ENCODE measurements at regions not wholly inside any gene's neighbourhood (a gene's known extent, or its start where the extent isn't known, plus 50 kb on each side); places are given as distances from the start of the nearest gene placed in this dataset.

DNA sequence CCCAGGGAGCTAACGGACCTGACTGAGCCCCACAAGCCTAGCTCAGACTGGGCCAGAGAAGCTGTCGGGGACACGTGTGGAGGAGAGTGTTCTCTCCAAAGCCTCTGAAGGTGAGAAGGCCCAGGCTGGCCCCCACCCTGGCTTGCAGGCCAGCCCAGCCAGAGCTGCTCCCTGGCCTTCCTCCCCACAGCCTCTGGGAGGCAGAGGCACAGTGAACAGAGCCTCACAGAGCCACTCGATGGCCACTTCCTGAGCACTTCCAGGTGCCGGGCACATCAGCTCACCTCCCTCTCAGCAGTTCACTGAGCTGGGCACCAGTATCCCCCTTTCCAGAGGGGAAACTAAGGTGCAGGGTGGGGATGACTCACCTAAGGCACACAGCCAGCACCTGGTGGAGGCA lies 109.4 kb upstream of the LINGO1 start:
- Histone ChIP-seq H3K9me3 (no peaks in the 10 kb centered on the region), H3K4me3 (no peak overlapping the region), H3K36me3 (no peaks in the 10 kb centered on the region), H3K4me1 (peaks cover 0 to 6% (median 0%) of the 10 kb centered on the region in 6 donors), H3K27ac (no peak overlapping the region), H3K27me3 (replicated peaks in 1 of 7) (peaks cover 0 to 52% (median 8%) of the 10 kb centered on the region in 7 donors)
- no peak for DNase-seq
- WGBS, 5 donors, result 56 to 83% (median 71%) methylated on average over 2 to 5 of the region's 5 CpGs
- TF ChIP-seq POLR2AphosphoS5 (IDR thresholded peaks at IDR 0.05) (no peak), POLR2A (IDR thresholded peaks at IDR 0.05) (no peak)
- TF ChIP-seq, protein P1, sequence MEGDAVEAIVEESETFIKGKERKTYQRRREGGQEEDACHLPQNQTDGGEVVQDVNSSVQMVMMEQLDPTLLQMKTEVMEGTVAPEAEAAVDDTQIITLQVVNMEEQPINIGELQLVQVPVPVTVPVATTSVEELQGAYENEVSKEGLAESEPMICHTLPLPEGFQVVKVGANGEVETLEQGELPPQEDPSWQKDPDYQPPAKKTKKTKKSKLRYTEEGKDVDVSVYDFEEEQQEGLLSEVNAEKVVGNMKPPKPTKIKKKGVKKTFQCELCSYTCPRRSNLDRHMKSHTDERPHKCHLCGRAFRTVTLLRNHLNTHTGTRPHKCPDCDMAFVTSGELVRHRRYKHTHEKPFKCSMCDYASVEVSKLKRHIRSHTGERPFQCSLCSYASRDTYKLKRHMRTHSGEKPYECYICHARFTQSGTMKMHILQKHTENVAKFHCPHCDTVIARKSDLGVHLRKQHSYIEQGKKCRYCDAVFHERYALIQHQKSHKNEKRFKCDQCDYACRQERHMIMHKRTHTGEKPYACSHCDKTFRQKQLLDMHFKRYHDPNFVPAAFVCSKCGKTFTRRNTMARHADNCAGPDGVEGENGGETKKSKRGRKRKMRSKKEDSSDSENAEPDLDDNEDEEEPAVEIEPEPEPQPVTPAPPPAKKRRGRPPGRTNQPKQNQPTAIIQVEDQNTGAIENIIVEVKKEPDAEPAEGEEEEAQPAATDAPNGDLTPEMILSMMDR (IDR thresholded peaks at IDR 0.05 in 8 of 11, conservative IDR thresholded peaks at IDR 0.05 in 3 of 11), result no peak
- intact Hi-C loops (cut with DNase I; ENCODE audit: low total_unique reads), result no loop called here

DNA sequence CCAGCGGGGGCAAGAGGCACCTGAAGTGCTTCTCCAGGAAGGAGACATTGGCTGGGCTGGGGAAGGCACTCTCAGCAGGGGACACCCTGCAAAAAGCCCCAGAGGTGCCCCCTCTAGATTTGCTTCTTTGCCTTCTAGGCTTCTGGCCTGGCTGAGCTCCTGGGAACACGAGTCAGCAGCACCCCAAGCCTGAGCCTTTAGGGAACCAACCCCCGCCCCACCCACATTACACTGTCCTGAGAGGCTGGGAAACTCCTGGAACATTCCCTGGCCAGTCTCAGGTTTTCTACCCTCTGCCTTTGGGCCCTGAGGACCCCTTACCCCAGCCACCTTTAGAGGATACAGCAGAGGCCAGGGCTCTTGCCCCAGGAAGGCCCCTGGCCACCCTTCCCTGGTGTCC lies 108.4 kb upstream of the LINGO1 start:
- no peak for TF ChIP-seq POLR2A (IDR thresholded peaks at IDR 0.05)
- TF ChIP-seq, protein P1 (IDR thresholded peaks at IDR 0.05 in 8 of 11, conservative IDR thresholded peaks at IDR 0.05 in 3 of 11), result no peak
- TF ChIP-seq POLR2AphosphoS5 (IDR thresholded peaks at IDR 0.05), result no peak
- intact Hi-C loops (cut with DNase I; ENCODE audit: low total_unique reads), result no loop called here
- Histone ChIP-seq H3K36me3 (no peaks in the 10 kb centered on the region), H3K27ac (no peak overlapping the region), H3K9me3 (no peaks in the 10 kb centered on the region), H3K27me3 (replicated peaks in 1 of 7) (peaks cover 0 to 52% (median 8%) of the 10 kb centered on the region in 7 donors), H3K4me1 (peaks cover 0 to 6% (median 0%) of the 10 kb centered on the region in 6 donors), H3K4me3 (no peak overlapping the region)
- no peak for DNase-seq
- WGBS, 5 donors, result 75 to 100% (median 85%) methylated on average over 1 to 3 of the region's 3 CpGs

DNA sequence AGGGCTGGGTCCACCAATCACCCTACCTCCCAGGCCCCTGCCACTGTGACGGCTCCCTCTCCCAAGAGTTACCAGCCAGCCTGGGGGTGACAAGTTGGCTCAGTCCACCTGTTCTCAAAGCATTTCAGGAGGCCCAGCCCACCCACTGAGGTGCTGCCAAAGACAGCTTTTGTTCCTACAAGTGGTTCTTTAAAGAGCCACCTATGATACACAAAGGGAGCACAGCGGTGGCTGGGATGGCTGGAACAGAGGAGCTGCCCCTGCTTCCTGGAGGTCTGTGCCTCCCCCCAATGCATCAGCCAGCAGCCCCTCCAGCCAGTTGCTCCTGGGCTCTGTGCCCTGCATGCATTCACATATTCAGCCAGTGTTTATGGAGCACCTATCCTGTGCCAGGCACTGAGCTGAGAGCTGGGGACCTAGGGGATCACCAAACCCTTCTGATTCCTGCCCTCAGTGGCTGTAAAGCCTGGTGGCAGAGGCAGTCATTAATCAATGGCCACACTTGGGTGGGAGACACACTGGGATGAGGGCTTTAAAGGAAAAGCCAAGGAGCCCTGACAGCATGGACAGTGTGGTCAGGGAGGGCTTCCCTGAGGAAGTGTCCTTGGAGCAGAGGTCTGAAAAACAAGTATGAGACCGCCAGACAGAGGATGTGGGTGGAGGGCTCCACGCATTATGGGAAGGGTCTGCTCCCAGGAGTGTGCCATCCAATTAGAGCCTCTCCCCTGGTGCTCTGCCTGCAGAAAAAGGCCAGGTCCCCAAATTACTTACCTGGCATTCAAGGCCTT lies 107.1 kb upstream of the LINGO1 start:
- Histone ChIP-seq H3K4me3 (no peak overlapping the region), H3K36me3 (no peaks in the 10 kb centered on the region), H3K9me3 (no peaks in the 10 kb centered on the region), H3K4me1 (peaks cover 0 to 6% (median 0%) of the 10 kb centered on the region in 6 donors), H3K27ac (no peak overlapping the region), H3K27me3 (replicated peaks in 1 of 7) (peaks cover 0 to 53% (median 8%) of the 10 kb centered on the region in 7 donors)
- WGBS, 5 donors, result 49 to 82% (median 51%) methylated on average over 3 to 4 of the region's 4 CpGs
- intact Hi-C loops (cut with DNase I; ENCODE audit: low total_unique reads), result no loop called here
- no peak for DNase-seq
- TF ChIP-seq, protein P1 (IDR thresholded peaks at IDR 0.05 in 8 of 11, conservative IDR thresholded peaks at IDR 0.05 in 3 of 11), result no peak
- TF ChIP-seq POLR2AphosphoS5 (IDR thresholded peaks at IDR 0.05) (no peak), POLR2A (IDR thresholded peaks at IDR 0.05) (no peak)

DNA sequence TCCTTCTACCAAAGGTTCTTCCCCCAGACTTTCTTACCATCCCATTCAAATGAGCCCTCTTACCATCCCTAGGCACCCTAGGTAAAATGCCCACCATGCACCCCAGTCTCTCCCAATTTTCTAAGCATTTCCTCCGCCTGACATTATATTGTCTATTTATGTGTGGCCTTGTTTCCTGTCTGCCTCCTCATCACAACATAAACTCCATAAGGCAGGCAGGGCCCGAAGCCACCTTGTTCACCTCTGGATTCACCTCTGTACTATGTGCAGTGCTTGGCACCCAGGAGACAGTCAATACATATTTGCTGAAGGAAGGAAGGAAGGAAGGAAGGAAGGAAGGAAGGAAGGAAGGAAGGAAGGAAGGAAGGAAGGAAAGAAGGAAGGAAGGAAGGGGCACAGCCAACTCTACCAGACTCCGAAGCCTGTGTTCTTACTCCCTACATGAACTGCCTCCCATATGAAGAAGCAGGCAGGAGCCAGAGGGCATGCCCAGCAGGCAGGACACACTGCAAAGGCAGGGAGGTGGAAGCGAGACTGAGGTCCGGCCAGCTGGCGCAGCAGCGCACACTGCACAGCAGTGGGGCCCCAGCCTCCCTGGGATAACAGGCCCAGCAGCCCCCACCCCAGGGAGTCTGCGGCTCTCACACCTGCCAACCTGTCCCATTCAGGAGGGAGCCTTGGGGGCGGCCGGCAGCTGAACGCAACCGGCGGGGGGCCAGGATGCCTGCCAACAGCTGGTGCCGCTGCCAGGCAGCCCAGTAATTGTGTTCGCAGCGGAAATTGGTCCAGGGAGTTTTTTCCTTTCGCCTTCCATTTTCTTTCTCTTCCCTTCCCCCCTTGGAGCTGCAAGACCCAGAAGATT lies 106.0 kb upstream of the LINGO1 start:
- DNase-seq, result no peak
- H3K4me1 ChIP-seq, result peaks cover 0 to 6% (median 0%) of the 10 kb centered on the region in 6 donors
- H3K27me3 ChIP-seq (replicated peaks in 1 of 7), result peaks cover 0 to 62% (median 8%) of the 10 kb centered on the region in 7 donors
- WGBS, 5 donors, result 45 to 60% (median 60%) methylated on average over 14 to 17 of the region's 17 CpGs
- H3K9me3 ChIP-seq, result no peaks in the 10 kb centered on the region
- no peak overlapping the region for H3K27ac ChIP-seq
- H3K36me3 ChIP-seq, result no peaks in the 10 kb centered on the region
- intact Hi-C loops (cut with DNase I; ENCODE audit: low total_unique reads), result no loop called here
- H3K4me3 ChIP-seq, result no peak overlapping the region
- TF ChIP-seq POLR2AphosphoS5 (IDR thresholded peaks at IDR 0.05) (no peak), POLR2A (IDR thresholded peaks at IDR 0.05) (no peak)
- TF ChIP-seq, protein P1 (IDR thresholded peaks at IDR 0.05 in 8 of 11, conservative IDR thresholded peaks at IDR 0.05 in 3 of 11), result no peak
